Activated naive CD4-positive, alpha-beta T cell treated with anti-CD3 and anti-CD28 coated beads for 36 hours (primary cell): ENCODE measurements at regions not wholly inside any gene's neighbourhood (a gene's known extent, or its start where the extent isn't known, plus 50 kb on each side); places are given as distances from the start of the nearest gene placed in this dataset.

Experiments
- CTCF ChIA-PET: fragments of 350-600 bp; sonication (Branson Sonifier 250); formaldehyde crosslinking; loops from one replicate; lab custom pipeline; 2021; ENCODE audit warnings: antibody characterized with exemption; lab: Charles Lee
- DNase-seq: peaks from one replicate; pipeline ENCODE4 v3.0.0-alpha.2; 2020
- H3K27ac Mint-ChIP-seq: one replicate; pipeline ENCODE4 v1.8.0; 2021; ENCODE audit warnings: mild to moderate bottlenecking, mixed read lengths
- H3K27me3 Mint-ChIP-seq: one replicate; pipeline ENCODE4 v1.8.0; 2021; ENCODE audit warnings: low read depth, mixed read lengths
- H3K36me3 Mint-ChIP-seq: one replicate; pipeline ENCODE4 v1.8.0; 2021; ENCODE audit warnings: low read depth, mixed read lengths
- H3K4me1 Mint-ChIP-seq: one replicate; pipeline ENCODE4 v1.8.0; 2021; ENCODE audit warnings: low read depth, mixed read lengths
- H3K4me3 Mint-ChIP-seq: one replicate; pipeline ENCODE4 v1.8.0; 2021; ENCODE audit warnings: mild to moderate bottlenecking, moderate library complexity, mixed read lengths
- H3K9me3 Mint-ChIP-seq: one replicate; pipeline ENCODE4 v1.8.0; 2021; ENCODE audit warnings: mixed read lengths
- intact Hi-C: fragments of 100-400 bp; cut with micrococcal nuclease; formaldehyde crosslinking; loops from one replicate; pipeline ENCODE4 v1.15.1; 2023

DNA sequence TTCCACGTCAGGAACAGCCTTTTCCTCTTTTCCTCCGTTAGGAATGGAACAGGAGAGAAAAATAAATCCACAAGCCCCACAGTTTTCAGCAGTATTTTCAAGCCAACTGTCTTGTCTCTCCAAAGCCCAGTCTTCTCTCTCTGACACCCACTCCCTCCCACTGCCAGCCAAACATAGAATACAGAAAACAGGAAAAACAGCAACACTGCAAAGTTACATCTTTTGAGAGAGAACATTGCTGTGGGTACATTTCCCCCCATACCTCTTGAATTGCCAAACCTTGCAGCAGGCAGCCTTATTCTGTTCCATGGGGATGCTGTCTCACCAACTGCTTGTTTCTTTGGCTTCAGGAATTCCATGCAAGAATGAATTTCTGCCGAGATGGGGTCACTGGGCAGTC, 355.7 kb upstream of the UMPS start:
- no peak overlapping the region for H3K27ac Mint-ChIP-seq

DNA sequence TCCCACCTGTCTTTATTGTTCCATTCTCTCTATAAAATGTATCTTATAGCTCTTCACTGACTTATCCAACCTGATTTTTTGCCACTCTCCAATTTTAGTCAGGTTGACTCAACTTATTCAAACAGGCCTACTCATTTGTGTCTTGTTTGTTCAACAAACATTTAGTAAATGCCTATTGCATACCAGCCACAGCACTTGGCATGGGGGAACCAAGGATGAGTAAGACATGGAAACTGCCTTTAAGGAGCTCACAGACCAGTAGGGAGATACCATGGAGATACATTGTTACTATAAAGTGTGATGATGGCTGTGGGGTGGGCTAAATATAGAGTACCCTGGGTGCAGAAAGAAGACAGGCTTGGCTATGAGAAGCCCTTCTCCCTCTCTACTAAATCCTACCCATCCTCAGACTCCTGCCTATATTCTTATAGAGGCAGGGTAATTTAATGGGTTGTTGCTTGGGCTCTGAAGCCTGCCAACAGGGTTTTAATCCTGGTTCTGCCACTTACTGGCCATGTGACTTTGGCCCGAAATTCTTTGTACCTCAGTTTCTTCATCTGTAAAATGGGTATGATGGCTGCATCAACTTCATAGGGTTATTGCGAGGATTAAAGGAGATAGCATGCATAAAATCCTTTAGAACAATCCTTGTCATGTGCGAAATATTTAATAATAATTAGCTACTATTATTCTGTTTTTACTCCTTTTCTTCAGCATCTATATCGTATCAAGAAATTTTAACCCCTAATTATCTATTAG, 348.5 kb upstream of the UMPS start:
- Mint-ChIP-seq H3K36me3 (no peaks in the 10 kb centered on the region), H3K4me1 (no peaks in the 10 kb centered on the region), H3K27me3 (peaks cover 10% of the 10 kb centered on the region), H3K9me3 (no peaks in the 10 kb centered on the region), H3K27ac (no peak overlapping the region), H3K4me3 (no peak overlapping the region)
- CTCF ChIA-PET = no interaction called here
- intact Hi-C loops = no loop called here
- no peak for DNase-seq

More for the DNA sequence above, 355.7 kb upstream of the UMPS start:
- H3K4me1 Mint-ChIP-seq = no peaks in the 10 kb centered on the region
- no peaks in the 10 kb centered on the region for H3K9me3 Mint-ChIP-seq
- DNase-seq = no peak
- H3K27me3 Mint-ChIP-seq = peaks cover 9% of the 10 kb centered on the region
- CTCF ChIA-PET = no interaction called here
- H3K4me3 Mint-ChIP-seq = no peak overlapping the region
- H3K36me3 Mint-ChIP-seq = no peaks in the 10 kb centered on the region
- intact Hi-C loops = no loop called here

DNA sequence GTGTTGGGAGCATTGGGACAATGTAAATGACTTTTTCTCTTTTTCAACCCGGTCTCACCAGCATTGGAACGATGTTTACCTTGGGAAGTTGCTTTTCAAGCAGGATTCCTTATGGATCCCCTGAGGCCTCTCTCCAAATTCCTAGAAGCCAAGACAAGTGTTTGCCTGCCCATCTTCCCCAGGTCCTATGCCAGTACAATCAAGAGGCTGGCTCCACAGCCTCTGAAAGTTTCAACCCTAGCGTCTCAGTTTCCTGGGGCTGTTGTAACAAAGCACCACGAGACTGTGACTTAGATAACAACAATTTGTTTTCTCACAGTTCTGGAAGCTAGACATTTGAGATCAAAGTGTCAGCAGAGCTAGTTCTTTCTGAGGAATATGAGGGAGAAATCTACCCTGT, 347.2 kb upstream of the UMPS start:
- DNase-seq = no peak
- no peaks in the 10 kb centered on the region for H3K4me1 Mint-ChIP-seq
- CTCF ChIA-PET = no interaction called here
- H3K27me3 Mint-ChIP-seq = peaks cover 10% of the 10 kb centered on the region
- no peak overlapping the region for H3K4me3 Mint-ChIP-seq
- H3K9me3 Mint-ChIP-seq = no peaks in the 10 kb centered on the region
- no peaks in the 10 kb centered on the region for H3K36me3 Mint-ChIP-seq
- H3K27ac Mint-ChIP-seq = no peak overlapping the region
- intact Hi-C loops = no loop called here

DNA sequence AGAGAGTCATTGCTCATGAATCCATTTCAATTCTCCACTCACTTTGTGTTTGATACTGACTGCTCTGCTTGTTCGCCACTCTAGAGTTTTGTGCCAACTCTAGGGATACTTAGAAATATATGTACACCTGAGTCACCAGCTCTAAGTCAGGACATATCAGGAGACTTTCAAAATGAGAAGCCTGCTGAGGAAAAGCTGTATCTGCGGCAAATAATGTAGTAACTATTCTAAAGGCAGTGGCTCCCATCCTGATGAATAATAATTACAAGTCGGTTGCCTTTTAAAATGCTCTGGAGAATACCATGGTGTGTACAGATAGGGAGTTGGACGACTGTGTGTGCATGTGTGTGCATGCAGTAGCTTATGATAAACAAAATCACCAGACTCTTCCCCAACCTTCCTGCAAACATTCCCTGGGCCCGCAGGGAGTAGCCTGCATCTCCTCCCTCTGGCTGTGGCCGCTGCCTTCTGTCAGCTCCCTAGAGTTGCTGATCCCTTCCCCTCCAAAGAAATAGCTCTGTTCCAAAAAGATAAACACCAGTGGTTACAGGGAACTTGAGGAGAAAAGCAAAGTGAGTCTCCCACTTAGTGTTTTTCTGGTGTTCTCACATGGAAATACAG, 346.3 kb upstream of the UMPS start:
- DNase-seq = no peak
- no peak overlapping the region for H3K27ac Mint-ChIP-seq
- CTCF ChIA-PET = no interaction called here
- intact Hi-C loops = no loop called here
- no peaks in the 10 kb centered on the region for H3K9me3 Mint-ChIP-seq
- H3K36me3 Mint-ChIP-seq = no peaks in the 10 kb centered on the region
- no peaks in the 10 kb centered on the region for H3K4me1 Mint-ChIP-seq
- H3K4me3 Mint-ChIP-seq = no peak overlapping the region
- H3K27me3 Mint-ChIP-seq = peaks cover 10% of the 10 kb centered on the region

DNA sequence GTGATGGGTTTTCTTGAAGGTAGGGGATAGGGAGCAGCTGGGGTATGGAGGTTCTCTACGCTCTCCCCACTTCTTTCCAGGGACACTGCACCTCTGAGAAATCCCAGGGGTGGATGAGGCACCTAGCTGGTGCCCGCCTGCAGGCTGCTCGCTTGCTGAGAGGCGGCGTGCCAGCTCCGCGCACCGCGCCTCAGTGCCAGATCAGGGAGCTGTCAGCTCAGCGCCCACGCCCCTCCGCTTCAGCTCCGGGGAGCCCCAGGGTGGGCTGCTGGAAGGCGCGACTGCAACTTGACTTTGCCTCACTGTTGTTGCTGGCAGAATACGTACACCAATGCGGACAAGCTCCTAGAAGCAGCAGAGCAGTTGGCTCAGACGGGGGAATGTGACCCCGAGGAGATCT, 345.7 kb upstream of the UMPS start:
- Mint-ChIP-seq H3K27me3 (peaks cover 13% of the 10 kb centered on the region), H3K27ac (no peak overlapping the region), H3K9me3 (no peaks in the 10 kb centered on the region), H3K36me3 (no peaks in the 10 kb centered on the region), H3K4me1 (no peaks in the 10 kb centered on the region), H3K4me3 (no peak overlapping the region)
- intact Hi-C loops = no loop called here
- CTCF ChIA-PET = no interaction called here
- DNase-seq = no peak

DNA sequence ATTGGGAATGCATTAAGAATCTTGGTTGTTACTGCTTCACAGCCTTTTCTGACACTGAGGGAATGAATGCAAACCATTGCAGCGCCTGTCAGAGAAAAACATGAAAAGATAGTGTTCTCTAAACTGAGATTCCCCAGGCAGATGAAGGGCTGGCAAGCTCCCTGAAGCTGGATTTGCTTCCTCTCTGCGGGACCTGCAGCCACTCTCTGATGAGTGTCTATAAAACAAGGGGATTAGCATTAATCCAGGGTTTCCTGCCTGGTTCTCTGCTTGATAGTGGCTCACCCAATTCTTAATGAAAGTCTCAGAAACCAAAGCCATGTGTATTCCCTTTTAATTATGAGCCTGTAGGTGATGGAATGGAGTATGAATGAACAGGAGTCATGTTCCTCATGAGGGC, 344.3 kb upstream of the UMPS start:
- CTCF ChIA-PET = no interaction called here
- DNase-seq = no peak
- no peaks in the 10 kb centered on the region for H3K36me3 Mint-ChIP-seq
- no peaks in the 10 kb centered on the region for H3K4me1 Mint-ChIP-seq
- H3K9me3 Mint-ChIP-seq = no peaks in the 10 kb centered on the region
- no peak overlapping the region for H3K4me3 Mint-ChIP-seq
- H3K27ac Mint-ChIP-seq = no peak overlapping the region
- peaks cover 15% of the 10 kb centered on the region for H3K27me3 Mint-ChIP-seq
- intact Hi-C loops = no loop called here

DNA sequence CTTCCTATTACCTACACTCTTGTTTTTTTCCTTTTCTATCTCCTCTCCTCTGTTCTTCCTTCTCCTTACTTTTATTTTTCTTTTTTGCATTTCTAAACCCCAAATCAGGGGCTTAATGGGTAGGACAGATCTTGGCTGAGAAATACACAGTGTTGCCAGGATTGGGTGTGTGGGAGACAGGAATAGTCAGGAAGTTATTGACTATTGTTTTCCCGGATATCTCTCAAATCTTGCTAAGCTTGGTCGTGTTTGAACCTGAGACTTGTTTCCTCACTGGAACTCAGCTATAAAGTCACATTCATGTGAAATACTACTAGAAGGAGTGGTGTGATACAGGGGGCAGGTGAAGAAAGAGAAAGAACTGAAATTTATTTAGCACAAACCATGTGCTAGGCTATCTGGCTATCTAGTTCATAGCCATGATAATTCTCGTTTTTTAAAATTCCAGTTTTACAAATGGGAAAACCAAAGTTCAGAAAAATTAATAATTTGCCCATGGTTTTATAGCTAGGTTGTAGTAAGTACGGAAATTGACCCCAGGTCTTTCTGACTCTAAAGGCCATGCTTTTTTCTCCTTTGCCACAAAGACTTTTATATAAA, 343.2 kb upstream of the UMPS start:
- intact Hi-C loops = no loop called here
- Mint-ChIP-seq H3K4me1 (no peaks in the 10 kb centered on the region), H3K27me3 (peaks cover 12% of the 10 kb centered on the region), H3K36me3 (no peaks in the 10 kb centered on the region), H3K27ac (no peak overlapping the region), H3K4me3 (no peak overlapping the region), H3K9me3 (no peaks in the 10 kb centered on the region)
- no peak for DNase-seq
- CTCF ChIA-PET = no interaction called here

DNA sequence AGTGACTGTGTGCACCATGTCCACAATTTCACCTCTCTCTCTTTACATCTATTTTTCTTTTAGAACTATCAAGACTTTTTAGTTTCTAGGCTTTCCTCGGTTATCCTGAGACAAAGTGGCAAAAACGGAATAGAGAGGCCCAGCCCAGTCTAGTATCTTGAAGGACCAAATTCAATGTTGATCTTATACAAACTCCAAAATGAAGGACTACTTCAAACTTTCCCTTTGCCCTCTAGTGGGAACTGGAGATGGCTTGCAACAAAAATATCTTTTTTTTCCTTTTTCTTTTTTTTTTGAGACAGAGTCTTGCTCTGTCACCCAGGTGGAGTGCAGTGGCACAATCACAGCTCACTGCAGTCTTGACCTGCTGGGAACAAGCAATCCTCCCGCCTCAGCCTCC, 338.5 kb upstream of the UMPS start:
- Mint-ChIP-seq H3K9me3 (no peaks in the 10 kb centered on the region), H3K36me3 (no peaks in the 10 kb centered on the region), H3K27ac (no peak overlapping the region), H3K4me3 (no peak overlapping the region), H3K4me1 (no peaks in the 10 kb centered on the region), H3K27me3 (peaks cover 19% of the 10 kb centered on the region)
- DNase-seq = no peak
- CTCF ChIA-PET = interaction anchor here (0.6 kb wide), 1 partner anchor 744 kb away, joined by 3 read pairs; no protein-coding TSS in a partner anchor
- intact Hi-C loops = no loop called here

DNA sequence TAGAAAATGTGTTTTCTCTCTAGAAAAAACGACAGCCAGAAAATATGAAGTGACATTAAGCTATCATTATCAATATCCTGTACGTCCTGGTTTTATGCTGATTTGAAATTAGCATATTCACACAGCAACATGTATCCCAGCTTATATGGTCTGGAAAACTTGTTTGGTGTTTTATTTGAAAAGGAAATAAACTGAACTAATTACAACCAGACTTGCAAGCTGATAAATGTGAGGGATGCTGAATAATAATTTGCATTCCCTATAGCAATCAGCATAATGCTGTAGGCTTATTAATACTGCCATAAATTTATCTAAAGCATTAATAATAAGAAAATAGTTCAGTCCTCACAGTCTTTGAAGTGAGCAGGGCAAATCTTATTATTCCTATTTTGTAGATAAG, 336.9 kb upstream of the UMPS start:
- CTCF ChIA-PET = no interaction called here

DNA sequence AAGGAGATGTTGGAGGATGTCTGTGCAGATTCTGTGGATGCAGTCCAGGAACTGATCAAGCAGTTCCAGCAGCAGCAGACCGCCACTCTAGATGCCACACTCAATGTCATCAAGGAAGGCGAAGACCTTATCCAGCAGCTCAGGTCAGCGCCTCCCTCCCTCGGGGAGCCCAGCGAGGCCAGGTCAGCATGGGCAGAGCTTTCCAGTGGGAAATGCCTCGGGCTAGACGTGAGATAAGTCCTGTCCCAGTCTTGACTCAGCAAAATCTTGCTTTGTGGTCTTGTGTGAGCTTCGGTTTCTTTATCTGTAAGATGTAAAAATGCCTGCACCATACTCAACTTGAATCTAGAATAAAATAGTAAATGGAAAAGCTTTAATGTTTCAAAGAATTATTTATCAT, 335.1 kb upstream of the UMPS start:
- Mint-ChIP-seq H3K27me3 (peaks cover 16% of the 10 kb centered on the region), H3K27ac (no peak overlapping the region), H3K36me3 (no peaks in the 10 kb centered on the region), H3K4me3 (no peak overlapping the region), H3K4me1 (no peaks in the 10 kb centered on the region), H3K9me3 (no peaks in the 10 kb centered on the region)
- DNase-seq = no peak
- intact Hi-C loops = no loop called here
- CTCF ChIA-PET = no interaction called here

More for the DNA sequence above, 336.9 kb upstream of the UMPS start:
- Mint-ChIP-seq H3K27ac (no peak overlapping the region), H3K27me3 (peaks cover 19% of the 10 kb centered on the region), H3K9me3 (no peaks in the 10 kb centered on the region), H3K36me3 (no peaks in the 10 kb centered on the region), H3K4me3 (no peak overlapping the region), H3K4me1 (no peaks in the 10 kb centered on the region)
- intact Hi-C loops = no loop called here
- DNase-seq = no peak

DNA sequence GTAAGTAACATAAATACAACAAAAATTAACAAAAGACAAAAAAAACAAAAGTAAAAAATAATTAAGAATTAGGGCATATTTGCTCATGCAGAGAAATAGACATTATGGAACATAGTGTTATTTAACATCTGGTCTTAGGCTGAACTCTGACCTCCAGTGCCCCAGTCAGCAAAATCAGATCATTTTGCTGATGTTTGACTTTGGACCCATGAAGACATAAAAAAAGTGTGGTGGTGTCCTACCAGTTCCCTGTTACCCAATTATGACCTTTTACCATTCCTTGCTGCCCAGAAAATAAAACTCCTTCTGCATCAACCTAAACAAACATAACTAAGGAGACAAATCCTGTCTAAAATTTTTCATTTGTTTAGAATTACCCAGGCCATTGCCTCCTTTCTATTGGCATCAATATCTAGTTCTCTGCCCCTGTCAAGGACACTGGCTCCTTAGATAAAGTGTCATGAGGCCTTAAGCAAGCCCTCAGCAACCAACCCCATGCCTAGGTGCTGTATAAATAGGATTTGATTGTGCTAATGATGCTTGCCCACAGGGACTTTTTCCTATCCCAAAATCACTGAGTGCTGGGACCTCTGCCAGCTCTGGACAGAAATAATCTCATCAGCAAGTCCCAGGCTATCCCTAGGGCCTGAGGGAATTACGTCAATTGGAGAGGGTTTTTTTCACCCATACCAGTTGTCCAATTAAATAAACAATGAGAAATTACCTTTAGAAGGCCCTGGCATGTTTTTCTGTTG, 334.5 kb upstream of the UMPS start:
- DNase-seq = no peak
- Mint-ChIP-seq H3K27me3 (peaks cover 16% of the 10 kb centered on the region), H3K4me3 (no peak overlapping the region), H3K36me3 (no peaks in the 10 kb centered on the region), H3K4me1 (no peaks in the 10 kb centered on the region), H3K9me3 (no peaks in the 10 kb centered on the region), H3K27ac (no peak overlapping the region)
- CTCF ChIA-PET = no interaction called here
- intact Hi-C loops = no loop called here

DNA sequence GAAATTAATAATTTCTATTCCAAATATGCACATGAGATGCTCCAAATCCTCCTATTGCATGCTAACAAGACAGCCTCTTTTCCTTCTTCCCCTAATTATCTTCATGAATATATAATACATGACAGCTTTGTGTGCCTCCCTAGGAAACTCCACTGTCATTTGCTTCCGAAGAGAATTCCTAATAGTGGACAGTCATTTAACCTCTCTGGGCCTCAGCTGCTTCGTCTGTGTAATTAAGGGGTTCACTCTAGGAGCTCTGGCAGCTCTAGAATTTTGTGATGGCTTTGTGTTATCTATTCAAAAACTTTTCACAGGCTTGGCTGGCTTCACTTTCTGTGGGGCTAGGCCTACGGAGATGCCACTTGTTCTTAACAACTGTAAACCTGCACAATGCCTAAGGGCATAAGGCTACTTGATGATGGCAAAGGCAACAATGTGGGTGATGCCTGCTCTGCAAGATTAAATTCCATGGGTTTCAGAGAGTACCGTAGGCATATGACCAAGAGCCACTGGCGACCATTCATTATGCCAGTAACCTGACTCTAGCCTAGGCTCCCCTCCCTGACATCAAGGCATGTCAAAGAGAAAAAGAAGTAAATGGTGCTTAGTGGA, 333.8 kb upstream of the UMPS start:
- Mint-ChIP-seq H3K36me3 (no peaks in the 10 kb centered on the region), H3K27ac (no peak overlapping the region), H3K9me3 (no peaks in the 10 kb centered on the region), H3K4me1 (no peaks in the 10 kb centered on the region), H3K27me3 (peaks cover 15% of the 10 kb centered on the region), H3K4me3 (no peak overlapping the region)
- CTCF ChIA-PET = no interaction called here
- intact Hi-C loops = no loop called here
- no peak for DNase-seq
